GM12892 (cell line): ENCODE measurements at regions not wholly inside any gene's neighbourhood (a gene's known extent, or its start where the extent isn't known, plus 50 kb on each side); places are given as distances from the start of the nearest gene placed in this dataset.

ENCODE experiments used
- POLR2A ChIP-seq: IDR thresholded peaks from 2 replicates; pipeline ENCODE4 v1.6.1; 2011; ENCODE audit warnings: low read depth, low read length, control low read depth
- POLR2AphosphoS5 ChIP-seq: IDR thresholded peaks from 2 replicates; pipeline ENCODE4 v1.6.1; 2011; ENCODE audit warnings: low read depth, low read length, control low read depth

- TF ChIP-seq POLR2A (no peak), POLR2AphosphoS5 (no peak)
These were observed 59.7 kb upstream of the PHLPP1 start for GRCh38 chr18:62655520-62656219.
